Erythroblast (primary cell): ENCODE measurements at regions not wholly inside any gene's neighbourhood (a gene's known extent, or its start where the extent isn't known, plus 50 kb on each side); places are given as distances from the start of the nearest gene placed in this dataset.

Experiments used
- GATA1 ChIP-seq: IDR thresholded peaks from 2 replicates; pipeline ENCODE4 v1.6.1; 2011; ENCODE audit warnings: low read depth, mild to moderate bottlenecking, control low read depth, low read length, moderate library complexity
- POLR2A ChIP-seq: IDR thresholded peaks from 2 replicates; pipeline ENCODE4 v1.6.1; 2011; ENCODE audit warnings: mild to moderate bottlenecking, low read length

- TF ChIP-seq POLR2A: no peak
- TF ChIP-seq GATA1: no peak
Observed at GRCh38 chr16:80046261-80046660, 445.7 kb upstream of the MAF start.
